Neuronal stem cell (in vitro differentiated cells): ENCODE measurements at regions not wholly inside any gene's neighbourhood (a gene's known extent, or its start where the extent isn't known, plus 50 kb on each side); places are given as distances from the start of the nearest gene placed in this dataset.

Experiments
- DNase-seq: peaks from one replicate; pipeline ENCODE4 v3.0.0-alpha.2; 2013; ENCODE audit warnings: low spot score
- H2AFZ ChIP-seq: one replicate; pipeline ENCODE4 v1.6.1; 2013; ENCODE audit warnings: mild to moderate bottlenecking, low read length, inconsistent platforms
- H2AK5ac ChIP-seq: 2 replicates; pipeline ENCODE4 v1.6.1; 2013; ENCODE audit warnings: low read depth, mild to moderate bottlenecking, inconsistent platforms, low read length, moderate library complexity, mixed read lengths
- H2BK120ac ChIP-seq: 2 replicates; pipeline ENCODE4 v1.6.1; 2013; ENCODE audit warnings: low read depth, mild to moderate bottlenecking, inconsistent platforms, low read length, moderate library complexity, mixed read lengths
- H2BK12ac ChIP-seq: one replicate; pipeline ENCODE4 v1.6.1; 2013; ENCODE audit warnings: low read length, inconsistent platforms
- H2BK15ac ChIP-seq: 2 replicates; pipeline ENCODE4 v1.6.1; 2013; ENCODE audit warnings: mild to moderate bottlenecking, low read length, inconsistent platforms, mixed read lengths
- H2BK5ac ChIP-seq: one replicate; pipeline ENCODE4 v1.6.1; 2013; ENCODE audit warnings: inconsistent platforms, mild to moderate bottlenecking, low read length, moderate library complexity
- H3K14ac ChIP-seq: one replicate; pipeline ENCODE4 v1.6.1; 2013; ENCODE audit warnings: low read length, inconsistent platforms
- H3K18ac ChIP-seq: 2 replicates; pipeline ENCODE4 v1.6.1; 2013; ENCODE audit warnings: low read length, inconsistent platforms
- H3K23ac ChIP-seq: 2 replicates; pipeline ENCODE4 v1.6.1; 2013; ENCODE audit warnings: low read depth, mild to moderate bottlenecking, mixed read lengths, low read length, inconsistent platforms; ENCODE audit not compliant: poor library complexity
- H3K27ac ChIP-seq: replicated peaks from 3 replicates; pipeline ENCODE4 v1.5.1; 2013; ENCODE audit warnings: low read length, inconsistent platforms
- H3K27me3 ChIP-seq, 3 experiments: 2 replicates each; pipeline ENCODE4 v1.6.1; 2013; ENCODE audit warnings: low read length in 3 of 3, mild to moderate bottlenecking in 2 of 3, inconsistent platforms in 1 of 3, low read depth in 1 of 3, mixed read lengths in 1 of 3, moderate library complexity in 1 of 3; ENCODE audit not compliant: control insufficient read depth in 3 of 3, insufficient read depth in 3 of 3
- H3K36me3 ChIP-seq, 2 donors: replicated peaks in 1 of 2; 2 replicates each; pipeline ENCODE4 v1.6.1; 2013; ENCODE audit warnings: low read length in 2 of 2; ENCODE audit not compliant: control insufficient read depth in 2 of 2, insufficient read depth in 2 of 2
- H3K4ac ChIP-seq: 2 replicates; pipeline ENCODE4 v1.6.1; 2013; ENCODE audit warnings: inconsistent platforms, mild to moderate bottlenecking, low read length, moderate library complexity
- H3K4me1 ChIP-seq, 2 donors: 1 replicate in 1 of 2; 2 replicates in 1 of 2; pipeline ENCODE4 v1.6.1; 2013; ENCODE audit warnings: low read length in 2 of 2, low read depth in 1 of 2; ENCODE audit not compliant: control insufficient read depth in 2 of 2, insufficient read depth in 1 of 2
- H3K4me2 ChIP-seq: one replicate; pipeline ENCODE4 v1.6.1; 2013; ENCODE audit warnings: mild to moderate bottlenecking, low read length, inconsistent platforms; ENCODE audit not compliant: insufficient read depth, poor library complexity, severe bottlenecking
- H3K4me3 ChIP-seq, 2 donors: 2 replicates each; pipeline ENCODE4 v1.5.1; 2013; ENCODE audit warnings: low read length in 2 of 2, mild to moderate bottlenecking in 2 of 2, inconsistent platforms in 1 of 2, moderate library complexity in 1 of 2
- H3K79me1 ChIP-seq: one replicate; pipeline ENCODE4 v1.6.1; 2013; ENCODE audit warnings: low read depth, mild to moderate bottlenecking, inconsistent platforms, low read length, moderate library complexity
- H3K9ac ChIP-seq: one replicate; pipeline ENCODE4 v1.6.1; 2013; ENCODE audit warnings: mild to moderate bottlenecking, low read depth, low read length, inconsistent platforms; ENCODE audit not compliant: poor library complexity
- H3K9me3 ChIP-seq, 2 donors: replicated peaks in 1 of 2; 2 replicates each; pipeline versions ENCODE3 to v1.6.1; 2013; ENCODE audit warnings: low read length in 2 of 2, mild to moderate bottlenecking in 2 of 2, inconsistent platforms in 1 of 2, low read depth in 1 of 2, mixed read lengths in 1 of 2, moderate library complexity in 1 of 2; ENCODE audit not compliant: control insufficient read depth in 2 of 2, insufficient read depth in 1 of 2
- H4K8ac ChIP-seq: one replicate; pipeline ENCODE4 v1.6.1; 2013; ENCODE audit warnings: low read depth, mild to moderate bottlenecking, inconsistent platforms, low read length, moderate library complexity
- H4K91ac ChIP-seq: one replicate; pipeline ENCODE4 v1.6.1; 2013; ENCODE audit warnings: low read length, low read depth, mild to moderate bottlenecking, inconsistent platforms; ENCODE audit not compliant: poor library complexity
- WGBS, 2 donors: extraction: QIAGEN DNeasy Blood & Tissue Kit; methylation state at CpG; one replicate each; pipeline ENCODE4 v1.1.7; 2013; ENCODE audit warnings: missing lambda C conversion rate in 2 of 2, mixed read lengths in 1 of 2; ENCODE audit not compliant: insufficient read length in 2 of 2, insufficient replicate concordance in 1 of 2; ENCODE audit errors: extremely low coverage in 2 of 2; 5-methylcytosine and 5-hydroxymethylcytosine counted together

DNA sequence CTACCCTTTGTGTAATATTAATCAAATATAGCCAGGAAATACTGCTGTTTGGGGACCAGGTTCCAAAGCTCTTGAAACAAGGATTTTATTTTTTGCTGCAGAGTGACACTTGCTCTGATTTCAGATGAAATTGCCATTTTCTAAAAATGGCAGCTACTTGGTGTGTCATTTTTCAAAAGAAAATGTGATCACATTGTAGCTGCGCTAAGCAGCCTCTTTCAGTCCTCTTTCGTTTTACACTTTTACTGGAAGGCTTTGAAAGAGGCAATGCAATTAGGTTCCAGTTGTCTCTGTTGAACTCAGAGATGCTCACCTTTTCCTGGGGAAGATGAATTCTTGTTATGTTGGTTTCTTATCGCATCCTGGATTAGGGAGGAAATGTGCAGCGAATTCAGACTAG is 85.1 kb downstream of the CT47B1 start:
- Histone ChIP-seq H3K18ac (no peak overlapping the region), H4K8ac (no peak overlapping the region), H3K9me3 (no peaks in the 10 kb centered on the region), H3K4me1 (no peaks in the 10 kb centered on the region), H2BK5ac (no peak overlapping the region), H2BK120ac (no peak overlapping the region), H3K27me3 (no peaks in the 10 kb centered on the region), H2AFZ (peak overlapping the region; percentile 56), H2AK5ac (no peak overlapping the region), H3K79me1 (no peaks in the 10 kb centered on the region), H4K91ac (no peak overlapping the region), H3K14ac (no peak overlapping the region), H3K4me2 (no peak overlapping the region), H3K23ac (no peak overlapping the region), H3K4ac (no peak overlapping the region), H2BK15ac (no peak overlapping the region), H3K9ac (no peak overlapping the region), H3K4me3 (no peak overlapping the region), H3K27ac (no peak overlapping the region), H2BK12ac (no peak overlapping the region), H3K36me3 (no peaks in the 10 kb centered on the region)
- DNase-seq = no peak
- WGBS, 2 donors = no CpG with 5 or more reads among the region's 4 CpGs

- Histone ChIP-seq H2BK15ac (no peak overlapping the region), H3K4ac (no peak overlapping the region), H2AK5ac (no peak overlapping the region), H4K8ac (no peak overlapping the region), H3K14ac (no peak overlapping the region), H3K36me3 (no peaks in the 10 kb centered on the region), H3K9me3 (no peaks in the 10 kb centered on the region), H4K91ac (no peak overlapping the region), H3K4me1 (no peaks in the 10 kb centered on the region), H3K27me3 (no peaks in the 10 kb centered on the region), H3K27ac (no peak overlapping the region), H3K9ac (no peak overlapping the region), H3K79me1 (no peaks in the 10 kb centered on the region), H3K4me2 (no peak overlapping the region), H3K4me3 (no peak overlapping the region), H2BK5ac (no peak overlapping the region), H2AFZ (peak overlapping the region; percentile 56), H2BK120ac (no peak overlapping the region), H3K23ac (no peak overlapping the region), H2BK12ac (no peak overlapping the region), H3K18ac (no peak overlapping the region)
- no CpG with 5 or more reads among the region's 5 CpGs for WGBS, 2 donors
- DNase-seq = peak; percentile 50
Measured at GRCh38 chrX:120790118-120790517, 85.5 kb downstream of the CT47B1 start.

- no peak overlapping the region for H2BK5ac ChIP-seq
- no peaks in the 10 kb centered on the region for H3K9me3 ChIP-seq
- H2AK5ac ChIP-seq = no peak overlapping the region
- no CpG with 5 or more reads among the region's 2 CpGs for WGBS, 2 donors
- no peak overlapping the region for H3K23ac ChIP-seq
- no peak overlapping the region for H3K9ac ChIP-seq
- no peak for DNase-seq
- H3K4me3 ChIP-seq = no peak overlapping the region
- H3K4ac ChIP-seq = no peak overlapping the region
- no peak overlapping the region for H4K8ac ChIP-seq
- H3K27me3 ChIP-seq = no peaks in the 10 kb centered on the region
- H2BK120ac ChIP-seq = no peak overlapping the region
- H3K27ac ChIP-seq = no peak overlapping the region
- H4K91ac ChIP-seq = no peak overlapping the region
- no peak overlapping the region for H3K18ac ChIP-seq
- no peak overlapping the region for H3K4me2 ChIP-seq
- peaks cover 0 to 1% of the 10 kb centered on the region in 2 donors for H3K4me1 ChIP-seq
- H3K79me1 ChIP-seq = no peaks in the 10 kb centered on the region
- no peak overlapping the region for H2AFZ ChIP-seq
- H2BK15ac ChIP-seq = no peak overlapping the region
- H2BK12ac ChIP-seq = no peak overlapping the region
- H3K14ac ChIP-seq = no peak overlapping the region
- H3K36me3 ChIP-seq = no peaks in the 10 kb centered on the region
Measured at GRCh38 chrX:120781403-120781802, 94.3 kb downstream of the CT47B1 start.

- no peak overlapping the region for H2AFZ ChIP-seq
- H3K36me3 ChIP-seq = no peaks in the 10 kb centered on the region
Measured at GRCh38 chrX:120775959-120776358, 99.7 kb downstream of the CT47B1 start.

More at GRCh38 chrX:120775959-120776358, 99.7 kb downstream of the CT47B1 start:
- H3K23ac ChIP-seq = no peak overlapping the region
- H2BK120ac ChIP-seq = no peak overlapping the region
- H2BK5ac ChIP-seq = no peak overlapping the region
- no peaks in the 10 kb centered on the region for H3K79me1 ChIP-seq
- H3K18ac ChIP-seq = no peak overlapping the region
- H2BK12ac ChIP-seq = no peak overlapping the region
- H4K8ac ChIP-seq = no peak overlapping the region
- H3K27ac ChIP-seq = no peak overlapping the region
- no peak overlapping the region for H3K4me2 ChIP-seq
- H3K9me3 ChIP-seq = no peaks in the 10 kb centered on the region
- no peak overlapping the region for H3K4me3 ChIP-seq
- no peak overlapping the region for H2BK15ac ChIP-seq
- DNase-seq = no peak
- no peak overlapping the region for H2AK5ac ChIP-seq
- no peak overlapping the region for H3K14ac ChIP-seq
- no CpG with 5 or more reads among the region's 3 CpGs for WGBS, 2 donors
- H3K27me3 ChIP-seq = peaks cover 0 to 4% (median 0%) of the 10 kb centered on the region in 3 experiments
- no peak overlapping the region for H4K91ac ChIP-seq
- peaks cover 0 to 1% of the 10 kb centered on the region in 2 donors for H3K4me1 ChIP-seq
- H3K9ac ChIP-seq = no peak overlapping the region
- no peak overlapping the region for H3K4ac ChIP-seq
